ENCODE measurements at regions not wholly inside any gene's neighbourhood (a gene's known extent, or its start where the extent isn't known, plus 50 kb on each side); places are given as distances from the start of the nearest gene placed in this dataset.
"Not testable (repeated sequence)": the region's sequence is repeated elsewhere in the genome, so short reads cannot be mapped to it uniquely, and the experiment has no call there.

DNA sequence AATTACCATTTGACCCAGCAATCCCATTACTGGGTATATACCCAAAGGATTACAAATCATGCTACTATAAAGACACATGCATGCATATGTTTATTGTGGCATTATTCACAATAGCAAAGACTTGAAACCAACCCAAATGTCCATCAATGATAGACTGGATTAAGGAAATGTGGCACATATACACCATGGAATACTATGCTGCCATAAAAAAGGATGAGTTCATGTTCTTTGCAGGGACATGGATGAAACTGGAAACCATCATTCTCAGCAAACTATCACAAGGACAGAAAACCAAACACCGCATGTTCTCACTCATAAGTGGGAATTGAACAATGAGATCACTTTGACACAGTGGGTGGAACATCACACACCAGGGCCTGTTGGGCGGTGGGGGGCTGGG lies 83.9 kb upstream of the MAP3K1 start:
- DNase-seq: not testable (repeated sequence)

DNA sequence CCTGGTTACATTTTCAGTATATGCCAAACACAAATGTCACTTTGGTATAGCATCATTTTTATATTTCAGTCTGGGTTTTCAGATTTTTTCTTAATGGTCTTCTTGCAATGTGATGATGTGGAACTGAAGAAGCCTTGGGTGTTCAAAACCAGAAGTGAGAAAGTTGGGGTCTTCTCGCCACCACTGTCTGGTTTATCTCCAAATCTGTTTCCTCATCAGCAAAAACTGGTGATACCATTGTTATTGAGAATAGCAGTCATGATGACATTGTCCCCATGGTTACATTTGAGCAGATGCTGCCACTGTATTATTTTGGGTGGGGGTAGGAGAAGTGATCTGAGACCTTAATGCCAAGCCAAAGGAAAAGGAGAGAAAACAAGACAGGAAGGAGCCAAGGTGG lies 85.9 kb upstream of the MAP3K1 start:
- DNase-seq: no peak

DNA sequence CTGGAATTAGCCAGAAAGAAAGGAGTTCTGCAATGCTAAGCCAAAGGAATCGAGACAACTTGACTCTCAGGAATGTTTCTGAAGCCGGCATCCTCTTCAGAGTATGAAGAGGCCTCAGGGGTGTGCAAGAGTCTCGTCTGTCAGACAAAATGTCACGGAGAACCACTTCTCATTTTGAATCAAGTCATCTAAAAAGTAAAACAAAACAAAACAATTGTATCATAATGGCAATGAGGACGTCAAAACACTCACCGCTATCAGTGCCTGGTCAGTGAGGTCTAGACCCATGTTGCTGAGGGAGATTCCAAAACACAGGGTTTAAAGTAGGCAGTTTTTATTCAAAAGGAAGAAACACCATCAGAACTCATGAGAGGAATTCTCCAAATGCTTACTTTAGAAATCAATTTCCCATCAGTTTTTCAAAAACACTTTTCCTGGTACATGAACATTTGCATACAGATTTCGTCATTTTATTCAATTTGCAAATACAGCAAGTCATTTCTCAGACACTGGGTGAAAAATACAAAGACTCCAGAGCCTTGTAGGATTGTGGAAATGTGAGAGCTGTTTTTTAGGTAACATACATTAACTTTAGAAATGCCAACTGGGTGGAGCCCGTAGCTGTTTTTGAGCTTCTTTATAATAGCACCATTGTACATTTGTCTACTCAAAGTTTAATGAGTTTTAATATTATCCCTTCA lies 89.5 kb upstream of the MAP3K1 start:
- no peak for DNase-seq

DNA sequence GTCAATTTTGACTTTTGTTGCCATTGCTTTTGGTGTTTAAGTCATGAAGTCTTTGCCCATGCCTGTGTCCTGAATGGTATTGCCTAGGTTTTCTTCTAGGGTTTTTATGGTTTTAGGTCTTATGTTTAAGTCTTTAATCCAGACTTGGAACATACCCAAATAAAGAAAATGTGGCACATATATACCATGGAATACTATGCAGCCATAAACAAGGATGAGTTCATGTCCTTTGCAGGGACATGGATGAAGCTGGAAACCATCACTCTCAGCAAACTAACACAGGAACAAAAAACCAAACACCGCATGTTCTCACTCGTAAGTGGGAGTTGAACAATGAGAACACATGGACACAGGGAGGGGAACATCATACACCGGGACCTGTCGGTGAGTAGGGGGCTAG lies 90.5 kb upstream of the MAP3K1 start:
- DNase-seq: not testable (repeated sequence)

DNA sequence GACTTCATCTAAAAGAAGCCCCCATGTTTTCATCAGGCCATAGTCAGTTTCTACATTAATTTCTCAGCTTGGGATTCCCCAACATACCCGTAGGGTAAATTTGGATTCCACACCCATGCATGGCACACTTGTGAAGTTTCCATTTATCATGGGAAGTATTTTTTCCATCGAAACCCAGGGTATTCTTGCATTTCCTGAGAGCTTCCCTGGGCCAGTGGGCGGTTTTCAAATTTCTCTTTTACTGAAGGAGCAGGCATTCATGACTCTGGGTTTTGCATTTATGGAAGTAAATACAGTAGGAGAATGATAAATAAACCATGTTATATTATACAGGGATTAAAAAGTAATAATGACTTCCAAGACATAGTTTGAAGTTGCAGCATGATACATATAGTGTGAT lies 93.0 kb upstream of the MAP3K1 start:
- DNase-seq: no peak

DNA sequence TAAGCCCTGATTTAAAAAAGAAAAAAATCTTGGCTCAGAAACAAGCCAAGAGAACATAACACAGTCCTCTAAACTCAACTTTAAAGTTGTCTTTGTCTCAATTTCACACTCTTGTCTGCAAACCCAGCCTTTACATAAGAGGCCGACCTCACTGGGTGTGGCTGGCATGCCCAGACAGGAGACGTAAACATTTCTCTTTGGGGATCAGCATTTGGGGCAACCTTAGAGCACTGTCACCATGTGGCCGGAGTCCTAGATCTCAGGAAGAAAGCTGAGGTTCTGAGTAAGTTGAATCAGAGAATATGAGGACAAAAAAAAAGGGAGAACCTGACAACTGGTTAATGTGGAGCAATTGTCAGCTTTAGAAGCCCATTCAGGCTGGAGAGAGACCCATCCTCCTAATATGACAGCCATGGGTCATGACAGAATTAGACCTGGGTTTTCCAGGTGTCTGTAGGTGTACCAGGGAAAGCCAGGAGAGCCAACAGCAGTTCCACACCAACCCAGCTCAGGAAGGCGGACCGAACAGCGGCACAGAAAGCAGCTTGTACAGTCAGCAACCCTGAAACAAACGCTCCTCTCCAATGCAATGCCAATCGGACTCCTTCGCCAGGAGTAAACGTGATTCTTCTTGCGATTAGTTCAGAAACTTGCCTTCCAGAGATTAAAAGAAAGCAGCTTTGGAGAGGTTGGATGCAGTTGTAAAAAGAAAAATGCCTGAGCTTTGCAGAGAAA lies 97.9 kb upstream of the MAP3K1 start:
- DNase-seq: no peak

DNA sequence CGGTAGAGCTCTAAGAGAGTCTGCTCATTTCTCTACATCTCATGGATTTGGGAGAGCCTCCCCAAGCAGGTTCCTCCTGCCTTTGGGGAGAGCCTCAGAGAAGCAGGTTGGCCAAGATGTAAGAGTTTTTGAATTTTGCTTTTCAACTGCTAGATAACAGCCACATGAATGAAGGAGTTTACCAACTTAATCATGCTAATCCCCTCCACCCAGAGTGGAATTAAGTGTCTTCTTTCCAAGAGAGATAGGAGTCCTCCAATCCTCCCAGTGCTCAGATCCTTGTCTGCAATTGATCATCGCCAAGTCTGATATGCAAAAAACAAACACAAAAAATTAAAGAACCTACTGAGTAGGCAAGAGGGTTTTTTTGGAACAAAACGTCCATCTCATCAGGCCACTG lies 99.4 kb upstream of the MAP3K1 start:
- no peak for DNase-seq

DNA sequence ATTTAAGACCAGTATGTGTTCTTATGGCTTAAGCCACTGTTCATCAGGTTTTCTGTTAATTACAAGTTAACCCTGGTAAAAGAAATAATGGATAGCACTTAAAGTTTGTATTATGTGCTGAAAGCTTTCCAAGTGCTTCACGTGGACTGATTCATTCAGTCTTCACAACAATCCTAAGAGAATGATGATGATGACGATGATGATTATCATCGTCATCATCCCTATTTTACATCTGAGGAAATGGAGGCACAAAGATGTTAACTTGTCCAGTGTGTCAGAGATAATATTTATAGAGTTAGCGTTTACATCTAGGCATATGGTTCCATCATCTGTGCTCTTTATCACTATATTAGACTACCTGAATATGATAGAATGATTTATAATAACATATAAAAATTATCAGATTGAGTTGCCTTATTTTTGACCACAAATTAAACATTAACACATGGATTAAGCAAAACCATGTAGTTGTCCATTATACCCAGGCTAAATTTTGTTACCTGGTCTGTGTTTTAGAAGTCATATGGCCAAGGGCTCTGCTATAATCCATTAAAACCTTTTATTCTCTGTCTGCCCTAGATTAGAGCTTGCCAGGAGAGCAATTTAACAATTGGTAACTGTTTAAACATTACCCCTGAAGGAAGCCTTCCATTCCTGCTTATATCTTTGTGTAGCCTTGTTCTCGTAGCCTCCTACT lies 102.3 kb upstream of the MAP3K1 start:
- no peak for DNase-seq

DNA sequence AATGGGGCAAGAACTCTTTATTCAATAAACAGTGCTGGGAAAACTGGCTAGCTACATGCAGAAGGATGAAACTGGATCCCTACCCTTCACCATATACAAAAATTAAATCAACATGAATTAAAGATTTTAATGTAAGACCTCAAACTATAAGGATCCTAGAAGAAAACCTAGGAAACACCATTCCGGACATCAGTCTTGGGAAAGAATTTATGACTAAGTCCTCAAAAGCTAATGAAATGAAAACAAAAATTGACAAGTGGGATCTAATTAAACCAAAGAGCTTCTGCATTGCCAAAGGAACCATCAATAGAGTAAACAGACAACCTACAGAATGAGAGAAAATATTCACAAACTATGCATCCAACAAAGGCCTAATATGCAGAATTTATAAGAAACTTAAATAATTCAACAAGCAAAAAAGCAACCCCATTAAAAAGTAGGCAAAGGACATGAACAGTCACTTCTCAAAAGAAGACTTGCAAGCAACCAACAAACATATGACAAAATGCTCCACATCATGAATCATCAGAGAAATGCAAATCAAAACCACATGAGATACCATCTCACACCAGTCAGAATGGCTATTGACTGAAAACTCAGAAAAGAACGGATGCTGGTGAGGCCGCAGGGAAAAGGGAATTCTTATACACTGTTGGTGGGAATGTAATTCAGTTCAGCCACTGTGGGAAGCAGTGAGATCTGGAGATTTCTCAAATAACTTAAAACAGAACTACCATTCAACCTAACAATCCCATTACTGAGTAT lies 104.3 kb upstream of the MAP3K1 start:
- DNase-seq: no peak

DNA sequence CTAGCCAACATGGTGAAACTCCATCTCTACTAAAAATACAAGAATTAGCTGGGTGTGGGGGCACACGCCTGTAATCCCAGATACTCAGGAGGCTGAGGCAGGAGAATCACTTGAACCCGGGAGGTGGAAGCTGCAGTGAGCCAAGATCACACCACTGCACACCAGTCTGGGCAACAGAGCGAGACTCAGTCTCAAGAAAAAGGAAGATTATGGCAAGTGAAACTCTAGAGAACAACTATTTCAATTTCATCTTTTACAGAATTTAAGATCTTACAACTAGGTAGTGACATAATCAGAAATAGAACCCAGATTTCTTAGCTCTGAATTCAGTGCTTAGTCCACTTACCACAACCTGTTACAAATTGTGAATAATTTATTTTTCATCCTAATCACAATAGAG lies 108.8 kb upstream of the MAP3K1 start:
- no peak for DNase-seq

DNA sequence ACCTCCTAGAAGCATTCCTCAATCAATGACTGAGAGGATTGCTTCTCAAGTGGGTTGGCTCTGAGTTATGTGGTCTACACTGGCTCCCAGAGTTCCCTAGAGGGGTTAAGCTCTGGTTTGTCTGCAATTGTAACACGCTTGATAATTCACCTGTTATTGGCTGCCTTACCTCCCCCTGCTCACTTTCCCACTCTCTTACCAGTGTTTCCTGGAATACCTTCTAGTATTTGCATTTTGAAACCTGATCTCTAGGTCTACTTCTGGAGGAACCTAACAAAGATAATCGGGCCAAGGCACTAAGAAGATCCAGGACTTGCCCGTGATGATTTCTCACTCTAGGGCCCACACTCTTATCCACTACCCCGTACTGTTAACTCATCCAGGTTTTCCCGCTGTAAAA lies 110.1 kb upstream of the MAP3K1 start:
- no peak for DNase-seq

DNA sequence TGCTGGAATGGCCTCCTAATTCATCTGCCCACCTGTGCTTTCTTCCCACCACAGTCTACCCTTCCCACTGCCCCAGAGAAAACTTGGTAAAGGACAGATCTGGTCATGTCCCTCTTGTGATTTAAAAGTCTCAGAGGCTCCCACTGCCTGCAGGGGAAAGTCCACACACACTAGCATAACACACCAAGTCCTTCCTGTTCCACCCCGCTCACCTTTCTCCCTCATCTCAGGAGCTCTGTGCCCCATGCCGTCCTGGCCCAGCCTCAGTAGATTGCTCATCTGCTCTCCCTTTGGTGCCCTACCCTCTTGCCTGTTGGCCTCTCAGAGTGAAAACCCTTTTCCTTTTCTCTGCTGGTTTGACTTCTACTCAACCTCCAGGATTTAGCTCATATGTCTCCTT lies 111.4 kb upstream of the MAP3K1 start:
- no peak for DNase-seq

DNA sequence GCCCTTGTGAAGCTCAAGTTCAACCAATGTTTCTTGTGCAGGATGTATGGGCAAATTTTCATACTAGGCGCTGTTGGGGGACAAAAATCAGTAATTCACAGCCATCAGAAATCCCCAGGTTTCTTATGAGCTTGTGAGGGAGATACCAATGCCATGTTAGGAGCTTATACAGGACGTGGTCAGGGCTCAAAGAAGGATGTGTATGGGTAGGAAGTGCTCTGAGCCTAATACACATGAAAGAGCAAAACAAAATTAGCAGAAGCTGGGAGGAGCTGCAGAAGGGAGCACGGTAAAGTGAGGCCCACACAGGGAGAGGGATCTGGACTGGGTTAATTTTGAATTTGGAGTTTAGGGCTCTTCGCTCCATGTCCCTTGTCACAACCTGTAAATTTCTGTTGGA lies 114.6 kb upstream of the MAP3K1 start:
- no peak for DNase-seq

DNA sequence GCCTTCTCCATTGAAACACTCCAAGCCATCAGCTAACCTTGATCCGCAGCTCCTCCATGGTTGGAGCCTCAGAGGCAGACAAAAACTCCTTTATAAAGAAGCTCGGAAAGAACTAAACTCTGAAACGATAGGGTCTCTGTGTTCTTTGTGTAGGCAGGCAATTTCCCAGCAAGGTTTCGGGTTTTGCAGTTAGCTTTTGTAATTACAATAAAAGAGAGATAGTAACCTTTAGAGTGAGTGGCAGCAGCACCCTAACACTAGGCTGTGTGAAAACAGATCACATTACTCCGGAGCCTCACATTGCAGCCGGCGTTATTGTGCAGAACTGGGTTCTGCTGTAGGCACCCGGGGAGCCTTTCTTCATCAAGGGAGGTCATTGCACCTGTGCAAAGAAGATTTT lies 115.8 kb upstream of the MAP3K1 start:
- no peak for DNase-seq

DNA sequence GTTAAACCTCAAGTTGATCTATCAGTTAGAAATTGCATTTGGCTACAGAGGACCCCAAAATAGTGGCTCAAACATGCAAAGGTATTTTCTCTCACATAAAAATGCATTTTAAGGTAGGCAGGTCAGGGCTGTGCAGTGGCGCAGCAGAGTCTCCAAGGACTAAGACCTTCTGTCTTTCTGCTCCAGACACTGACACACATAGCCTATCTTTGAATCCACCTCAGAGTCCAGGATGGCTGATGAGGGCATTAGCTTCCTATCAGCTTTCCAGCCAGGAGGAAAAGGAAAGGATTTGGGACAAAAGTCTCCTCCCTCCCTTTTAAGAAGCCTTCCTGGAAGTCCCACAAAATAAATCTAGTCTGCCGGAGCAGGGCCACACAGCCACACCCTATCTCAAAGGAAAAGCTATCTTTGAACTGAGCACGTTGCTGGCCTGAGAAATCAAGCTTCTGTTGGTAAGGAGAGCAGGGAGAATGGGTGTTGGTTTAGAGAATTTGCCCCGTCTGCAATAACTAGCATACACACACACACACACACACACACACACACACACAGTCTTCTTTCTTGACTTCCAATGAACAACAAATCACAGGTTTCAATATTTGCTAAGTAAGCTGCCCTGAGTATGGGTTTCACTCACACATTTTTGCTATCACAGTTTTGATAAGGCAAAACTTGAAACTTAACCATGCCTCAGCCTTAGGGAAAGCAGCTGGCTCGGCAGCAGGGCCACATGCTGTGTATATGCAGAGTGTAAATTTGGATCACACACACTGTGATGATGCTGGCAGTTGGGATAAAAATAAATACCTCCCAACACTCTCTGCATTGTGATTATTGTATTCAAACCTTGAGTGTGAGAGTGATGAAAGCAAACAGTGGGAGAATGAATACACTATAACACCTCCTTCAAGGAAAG lies 116.6 kb upstream of the MAP3K1 start:
- DNase-seq: peak; percentile 37

DNA sequence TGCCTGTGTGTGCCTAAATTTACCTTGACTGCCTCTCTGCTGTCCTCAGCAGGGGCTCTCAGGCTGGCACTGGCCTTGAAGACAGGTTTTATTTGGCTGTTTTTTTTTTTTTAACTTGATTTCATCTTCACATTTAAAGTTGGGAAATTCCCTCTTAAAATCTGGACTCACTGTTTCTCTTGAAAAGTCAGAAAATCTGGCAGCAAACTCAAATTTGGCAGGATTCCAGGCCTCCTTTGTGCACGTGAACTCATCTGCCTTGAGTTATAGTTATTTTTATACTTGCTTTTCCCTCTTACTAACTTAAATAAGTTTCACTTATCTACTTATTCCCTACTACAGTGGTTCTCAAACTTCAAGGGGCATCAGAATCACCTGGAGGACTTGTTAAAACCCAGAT lies 118.4 kb upstream of the MAP3K1 start:
- no peak for DNase-seq

DNA sequence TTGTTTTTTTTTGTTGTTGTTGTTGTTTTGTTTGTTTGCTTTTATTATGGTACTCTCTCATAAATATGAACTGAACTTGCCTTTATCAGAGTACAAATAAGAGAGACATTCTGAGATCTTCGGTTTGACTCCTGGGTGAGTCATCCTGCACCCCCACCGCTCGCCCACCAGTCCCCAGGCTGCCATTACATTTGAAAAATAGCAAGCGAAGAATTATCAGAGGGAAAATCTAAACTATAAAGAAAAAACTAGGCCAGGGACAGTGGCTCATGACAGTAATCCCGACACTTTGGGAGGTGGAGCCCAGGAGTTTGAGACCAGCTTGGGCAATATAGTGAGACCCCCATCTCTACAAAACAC lies 122.1 kb upstream of the MAP3K1 start:
- DNase-seq: peak; percentile 68

DNA sequence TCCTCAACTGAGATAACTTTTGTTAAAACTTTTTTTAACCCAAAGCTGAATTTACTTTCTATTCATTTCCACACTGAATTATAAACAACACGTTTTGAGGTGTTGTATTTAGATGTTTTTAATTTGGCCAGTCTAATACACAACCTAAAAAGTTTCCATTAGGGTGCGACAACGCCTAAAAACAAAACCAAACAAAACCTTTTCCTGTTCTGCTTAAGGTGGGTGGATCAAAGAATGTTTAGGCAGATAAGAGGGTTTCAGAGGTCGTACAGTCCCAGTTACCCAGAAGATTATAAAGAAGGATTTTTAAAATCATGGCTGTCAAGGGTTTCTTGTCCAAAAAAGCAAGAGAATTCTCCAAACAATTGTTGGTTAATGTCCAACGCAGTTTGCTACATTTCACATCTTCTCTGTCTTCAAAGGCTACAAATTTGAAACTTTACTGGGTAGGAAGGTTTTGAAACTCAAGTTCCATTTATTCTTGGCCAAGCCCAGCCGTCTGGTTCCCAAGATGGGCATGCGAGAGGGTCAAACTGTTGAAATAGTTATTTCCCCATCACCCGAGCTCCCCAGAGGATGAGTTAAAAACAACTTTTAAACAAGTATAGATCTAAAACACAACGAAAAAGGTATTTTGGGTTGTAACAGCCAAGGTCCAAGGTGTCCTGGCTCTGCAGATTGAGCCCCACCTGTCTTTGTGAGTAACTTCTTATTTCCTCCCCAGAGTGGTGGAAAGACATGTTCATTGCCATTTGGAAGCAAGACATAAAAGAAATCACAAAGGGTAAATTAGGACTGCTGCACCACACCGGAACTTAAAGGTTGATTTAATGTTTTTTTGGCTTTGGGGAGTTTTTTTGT lies 122.8 kb upstream of the MAP3K1 start:
- DNase-seq: no peak

DNA sequence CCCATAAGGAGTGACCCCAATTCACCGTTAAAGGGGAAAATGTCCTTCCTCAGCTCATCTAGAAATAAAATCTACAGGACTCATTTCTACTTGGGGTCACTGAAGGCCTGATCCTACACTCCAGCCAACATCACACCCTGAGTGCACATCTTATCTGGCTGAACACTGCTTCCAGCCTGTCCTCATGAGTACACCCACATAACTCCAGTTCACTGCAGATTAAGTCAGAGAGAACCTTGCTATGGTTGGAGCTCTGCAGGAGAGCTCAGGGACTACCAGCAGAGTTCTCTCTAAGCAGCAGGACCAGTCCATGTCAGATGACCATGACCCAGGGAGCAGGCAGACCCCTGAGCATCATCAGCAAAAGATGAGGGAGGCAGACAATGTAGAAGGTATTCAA lies 126.9 kb upstream of the MAP3K1 start:
- no peak for DNase-seq

DNA sequence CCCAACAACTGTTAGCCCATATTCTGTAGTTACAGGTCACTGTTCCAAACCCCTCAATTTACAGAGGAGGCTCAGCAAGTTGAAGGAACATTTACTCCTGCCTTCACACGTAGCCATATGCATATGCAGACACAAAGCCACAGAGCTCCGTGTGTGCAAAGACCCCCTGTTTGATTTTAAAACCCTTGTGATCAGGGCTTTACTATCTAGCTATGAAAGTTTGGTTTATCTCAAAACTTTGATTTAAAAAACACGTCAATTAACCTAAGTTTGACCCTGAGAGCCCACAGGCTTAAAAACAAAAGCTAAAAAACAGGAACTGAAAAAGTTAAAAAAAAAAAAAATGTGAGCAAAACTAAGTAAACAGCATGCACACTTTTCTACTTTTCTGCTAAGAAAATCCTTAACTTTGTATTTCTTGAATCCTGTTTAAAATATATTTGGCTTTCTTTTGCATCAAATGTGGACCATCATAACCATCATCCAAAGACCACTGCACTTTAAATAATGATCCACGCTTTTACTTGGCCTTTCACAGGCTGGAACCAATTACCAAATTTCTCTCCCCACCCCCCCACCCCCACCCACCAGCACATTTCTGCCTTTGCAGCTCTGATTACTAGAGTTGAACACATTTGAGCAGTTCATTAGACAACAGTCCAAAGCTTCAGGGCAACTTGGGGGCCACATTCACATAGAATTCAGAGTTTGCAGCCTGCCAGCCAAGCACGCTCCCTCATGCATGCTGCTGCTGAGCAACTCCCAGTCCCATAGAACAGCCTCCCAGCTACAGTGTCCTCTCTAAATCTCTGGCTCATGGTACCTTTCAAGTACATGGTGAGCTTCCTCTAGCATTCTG lies 128.8 kb upstream of the MAP3K1 start:
- no peak for DNase-seq
